HCT116 (cell line): ENCODE measurements at regions not wholly inside any gene's neighbourhood (a gene's known extent, or its start where the extent isn't known, plus 50 kb on each side); places are given as distances from the start of the nearest gene placed in this dataset.
"Not testable (repeated sequence)": the region's sequence is repeated elsewhere in the genome, so short reads cannot be mapped to it uniquely, and the experiment has no call there.

ENCODE experiments used
- POLR2A ChIP-seq: IDR thresholded peaks from 2 replicates; pipeline ENCODE4 v1.7.0; 2011; ENCODE audit warnings: borderline replicate concordance; ENCODE audit not compliant: insufficient read depth, insufficient read length; ENCODE audit errors: extremely low read depth
- ZNF274 ChIP-seq: fragments of 200-500 bp; sonication (Bioruptor generic); IDR thresholded peaks from 2 replicates; pipeline ENCODE4 v1.6.1; 2014; ENCODE audit warnings: mild to moderate bottlenecking, low read depth, low read length, inconsistent platforms
- TF ChIP-seq, protein P1 (sequence below), 3 experiments: fragments of 200-600 bp in 1 of 3; sonication (generic) in 1 of 3; IDR thresholded peaks in 2 of 3; conservative IDR thresholded peaks in 1 of 3; 2 replicates each; pipeline ENCODE4 v1.5.1; 2012 to 2017; ENCODE audit warnings: low read depth in 2 of 3, low read length in 2 of 3, antibody characterized with exemption in 1 of 3, borderline replicate concordance in 1 of 3, control low read depth in 1 of 3, mild to moderate bottlenecking in 1 of 3, mixed read lengths in 1 of 3, mixed run types in 1 of 3, moderate library complexity in 1 of 3; ENCODE audit not compliant: insufficient read depth in 1 of 3

DNA sequence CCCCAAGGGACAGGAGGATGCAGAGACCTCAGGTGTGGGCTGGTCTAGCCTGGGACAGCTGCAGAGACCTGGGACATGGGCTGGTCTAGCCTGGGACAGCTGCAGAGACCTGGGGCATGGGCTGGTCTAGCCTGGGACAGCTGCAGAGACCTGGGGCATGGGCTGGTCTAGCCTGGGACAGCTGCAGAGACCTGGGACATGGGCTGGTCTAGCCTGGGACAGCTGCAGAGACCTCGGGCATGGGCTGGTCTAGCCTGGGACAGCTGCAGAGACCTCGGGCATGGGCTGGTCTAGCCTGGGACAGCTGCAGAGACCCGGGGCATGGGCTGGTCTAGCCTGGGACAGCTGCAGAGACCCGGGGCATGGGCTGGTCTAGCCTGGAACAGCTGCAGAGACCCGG lies 310.8 kb downstream of the TEX29 start:
- TF ChIP-seq, protein P1, sequence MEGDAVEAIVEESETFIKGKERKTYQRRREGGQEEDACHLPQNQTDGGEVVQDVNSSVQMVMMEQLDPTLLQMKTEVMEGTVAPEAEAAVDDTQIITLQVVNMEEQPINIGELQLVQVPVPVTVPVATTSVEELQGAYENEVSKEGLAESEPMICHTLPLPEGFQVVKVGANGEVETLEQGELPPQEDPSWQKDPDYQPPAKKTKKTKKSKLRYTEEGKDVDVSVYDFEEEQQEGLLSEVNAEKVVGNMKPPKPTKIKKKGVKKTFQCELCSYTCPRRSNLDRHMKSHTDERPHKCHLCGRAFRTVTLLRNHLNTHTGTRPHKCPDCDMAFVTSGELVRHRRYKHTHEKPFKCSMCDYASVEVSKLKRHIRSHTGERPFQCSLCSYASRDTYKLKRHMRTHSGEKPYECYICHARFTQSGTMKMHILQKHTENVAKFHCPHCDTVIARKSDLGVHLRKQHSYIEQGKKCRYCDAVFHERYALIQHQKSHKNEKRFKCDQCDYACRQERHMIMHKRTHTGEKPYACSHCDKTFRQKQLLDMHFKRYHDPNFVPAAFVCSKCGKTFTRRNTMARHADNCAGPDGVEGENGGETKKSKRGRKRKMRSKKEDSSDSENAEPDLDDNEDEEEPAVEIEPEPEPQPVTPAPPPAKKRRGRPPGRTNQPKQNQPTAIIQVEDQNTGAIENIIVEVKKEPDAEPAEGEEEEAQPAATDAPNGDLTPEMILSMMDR (IDR thresholded peaks at IDR 0.05 in 2 of 3, conservative IDR thresholded peaks at IDR 0.05 in 1 of 3; ENCODE audit: borderline replicate concordance in 1 of 3, insufficient read depth in 1 of 3, low read depth in 2 of 3, low read length in 2 of 3) = not testable (repeated sequence)
- not testable (repeated sequence) for TF ChIP-seq POLR2A, ZNF274
